ENCODE measurements at regions not wholly inside any gene's neighbourhood (a gene's known extent, or its start where the extent isn't known, plus 50 kb on each side); places are given as distances from the start of the nearest gene placed in this dataset.

- TF ChIP-seq CTCF (IDR thresholded peaks at IDR 0.05) (no peak), POLR2A (IDR thresholded peaks at IDR 0.05) (no peak)
These were observed 410.3 kb downstream of the FOXG1 start for GRCh38 chr14:29176876-29177275.
